Stimulated activated CD8-positive, alpha-beta memory T cell treated with anti-CD3 and anti-CD28 coated beads, Interleukin-15, amount 100 ng/mL, for 48 hours (primary cell): ENCODE measurements at regions not wholly inside any gene's neighbourhood (a gene's known extent, or its start where the extent isn't known, plus 50 kb on each side); places are given as distances from the start of the nearest gene placed in this dataset.
"Not testable (repeated sequence)": the region's sequence is repeated elsewhere in the genome, so short reads cannot be mapped to it uniquely, and the experiment has no call there.

Experiments used
- DNase-seq, 2 donors: peaks; one replicate each; pipeline ENCODE4 v3.0.0-alpha.2; 2020; ENCODE audit warnings: low read depth in 2 of 2

GRCh38 chr6:137709424-137710236, 157.4 kb upstream of the TNFAIP3 start:
- DNase-seq: no peak

- DNase-seq: no peak
Measured at GRCh38 chr6:137711972-137712371, 155.1 kb upstream of the TNFAIP3 start.

- DNase-seq: no peak
Measured at GRCh38 chr6:137712587-137712986, 154.5 kb upstream of the TNFAIP3 start.

- DNase-seq: no peak
Measured at GRCh38 chr6:137715589-137716045, 151.4 kb upstream of the TNFAIP3 start.

GRCh38 chr6:137717074-137718073, 149.7 kb upstream of the TNFAIP3 start:
- peak; percentile 68 to 75 for DNase-seq

GRCh38 chr6:137718903-137719302, 148.2 kb upstream of the TNFAIP3 start:
- not testable (repeated sequence) for DNase-seq

GRCh38 chr6:137722749-137723272, 144.2 kb upstream of the TNFAIP3 start:
- no peak for DNase-seq

- DNase-seq: no peak
Measured at GRCh38 chr6:137723273-137724017, 143.6 kb upstream of the TNFAIP3 start.

- no peak for DNase-seq
Measured at GRCh38 chr6:137724018-137724403, 143.0 kb upstream of the TNFAIP3 start.

GRCh38 chr6:137724495-137725211, 142.4 kb upstream of the TNFAIP3 start:
- DNase-seq: no peak

- DNase-seq: no peak
Measured at GRCh38 chr6:137725949-137726348, 141.1 kb upstream of the TNFAIP3 start.

- DNase-seq: no peak
Measured at GRCh38 chr6:137726582-137726981, 140.5 kb upstream of the TNFAIP3 start.

- no peak for DNase-seq
Measured at GRCh38 chr6:137727216-137727765, 139.8 kb upstream of the TNFAIP3 start.

- no peak for DNase-seq
Measured at GRCh38 chr6:137728386-137729349, 138.4 kb upstream of the TNFAIP3 start.

GRCh38 chr6:137729866-137730629, 137.0 kb upstream of the TNFAIP3 start:
- no peak for DNase-seq

GRCh38 chr6:137731600-137731959, 135.5 kb upstream of the TNFAIP3 start:
- DNase-seq: no peak

- no peak for DNase-seq
Measured at GRCh38 chr6:137731960-137732616, 135.0 kb upstream of the TNFAIP3 start.

- DNase-seq: no peak
Measured at GRCh38 chr6:137733372-137733771, 133.7 kb upstream of the TNFAIP3 start.
